Right lobe of liver (tissue), 6 donors: ENCODE measurements at regions not wholly inside any gene's neighbourhood (a gene's known extent, or its start where the extent isn't known, plus 50 kb on each side); places are given as distances from the start of the nearest gene placed in this dataset.
A peak's percentile ranks its signal among the peaks of the same experiment; 100 is the strongest.
"Not testable (repeated sequence)": the region's sequence is repeated elsewhere in the genome, so short reads cannot be mapped to it uniquely, and the experiment has no call there.

ENCODE experiments used
- ATAC-seq, 4 donors: fragments of 200-7000 bp; cut with Tn5 transposase; one replicate each; pipeline ENCODE4 v1.9.1; 2020; ENCODE audit warnings: mild to moderate bottlenecking in 4 of 4, moderate library complexity in 4 of 4
- DNase-seq, 3 donors: peaks; one replicate each; pipeline ENCODE4 v3.0.0-alpha.2; 2020
- H3K27ac ChIP-seq, 3 donors: fragments of 200-600 bp; one replicate each; pipeline ENCODE4 v1.8.0; 2022
- H3K27me3 ChIP-seq, 2 donors: fragments of 200-600 bp; one replicate each; pipeline ENCODE4 v1.8.0; 2022
- H3K36me3 ChIP-seq, 4 donors: fragments of 200-600 bp; sonication (generic) in 1 of 4; one replicate each; pipeline versions ENCODE4 v1.5.1 to v1.8.0; 2017 to 2022; ENCODE audit warnings: control low read depth in 1 of 4
- H3K4me1 ChIP-seq, 4 donors: fragments of 200-600 bp; sonication (generic) in 1 of 4; one replicate each; pipeline versions ENCODE4 v1.5.1 to v1.8.0; 2017 to 2022; ENCODE audit warnings: control low read depth in 1 of 4
- H3K4me3 ChIP-seq, 3 donors: fragments of 200-600 bp; one replicate each; pipeline ENCODE4 v1.8.0; 2022
- H3K9me3 ChIP-seq, 4 donors: fragments of 200-600 bp; sonication (generic) in 1 of 4; one replicate each; pipeline versions ENCODE4 v1.5.1 to v1.8.0; 2017 to 2022; ENCODE audit warnings: control low read depth in 1 of 4
- POLR2A ChIP-seq: fragments of 450-650 bp; IDR thresholded peaks from one replicate; pipeline ENCODE4 v1.6.1; 2017; ENCODE audit warnings: antibody characterized with exemption, mild to moderate bottlenecking
- WGBS: methylation state at CpG from one replicate; pipeline ENCODE4 v1.1.6; 2018; ENCODE audit warnings: low coverage, low lambda C conversion rate; ENCODE audit not compliant: insufficient coverage; ENCODE audit errors: missing lambda C conversion rate; 5-methylcytosine and 5-hydroxymethylcytosine counted together
- intact Hi-C, 2 donors: fragments of 100-400 bp; cut with DNase I; formaldehyde crosslinking; loops; one replicate each; pipeline versions ENCODE4 v1.11.2 to v1.14.1; 2022
- TF ChIP-seq, protein P1 (sequence below), 4 donors: fragments of 200-600 bp in 3 of 4; fragments of 450-650 bp in 1 of 4; IDR thresholded peaks; one replicate each; pipeline versions ENCODE4 v1.5.1 to v1.8.0; 2016 to 2022; ENCODE audit warnings: antibody characterized with exemption in 4 of 4, mild to moderate bottlenecking in 2 of 4
- donor health status: DM: no; HTN: yes; CAD: no.
- donor health status: DM: no; HTN: no; CAD: no.
- donor health status: DM: no; HTN: no; CAD: no.
- donor health status: DM: no; HTN: yes; CAD: no.
- donor health status: DM: no; HTN: yes; CAD: no.

DNA sequence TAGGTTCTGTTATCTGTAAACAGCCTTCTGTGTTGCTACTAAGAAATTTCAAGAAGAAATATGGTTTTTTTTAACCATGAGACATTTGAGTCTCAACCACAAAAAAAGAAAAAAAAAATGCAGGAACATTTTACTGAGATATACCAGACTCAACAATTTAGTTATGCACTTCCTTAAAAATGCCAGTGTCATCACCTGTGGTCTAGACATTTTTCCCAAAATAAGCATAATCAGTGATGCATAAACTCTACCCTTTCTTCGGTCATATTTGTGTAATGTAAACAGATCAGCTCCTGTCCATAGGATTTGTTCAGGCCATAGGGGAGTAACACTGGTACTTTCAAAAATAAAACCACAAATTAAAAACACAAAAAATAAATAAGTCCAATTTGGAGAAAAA is 122.6 kb upstream of the TNFSF4 start:
- WGBS: 47% methylated on average over 1 of the region's 1 CpG
- no peak overlapping the region for H3K4me3 ChIP-seq
- no peak overlapping the region for H3K27ac ChIP-seq
- DNase-seq: no peak
- ATAC-seq: no peak
- intact Hi-C loops: no loop called here
- no peaks in the 10 kb centered on the region for H3K36me3 ChIP-seq
- H3K4me1 ChIP-seq: no peaks in the 10 kb centered on the region
- H3K27me3 ChIP-seq: no peaks in the 10 kb centered on the region
- H3K9me3 ChIP-seq: no peaks in the 10 kb centered on the region
- TF ChIP-seq POLR2A: no peak
- TF ChIP-seq, protein P1, sequence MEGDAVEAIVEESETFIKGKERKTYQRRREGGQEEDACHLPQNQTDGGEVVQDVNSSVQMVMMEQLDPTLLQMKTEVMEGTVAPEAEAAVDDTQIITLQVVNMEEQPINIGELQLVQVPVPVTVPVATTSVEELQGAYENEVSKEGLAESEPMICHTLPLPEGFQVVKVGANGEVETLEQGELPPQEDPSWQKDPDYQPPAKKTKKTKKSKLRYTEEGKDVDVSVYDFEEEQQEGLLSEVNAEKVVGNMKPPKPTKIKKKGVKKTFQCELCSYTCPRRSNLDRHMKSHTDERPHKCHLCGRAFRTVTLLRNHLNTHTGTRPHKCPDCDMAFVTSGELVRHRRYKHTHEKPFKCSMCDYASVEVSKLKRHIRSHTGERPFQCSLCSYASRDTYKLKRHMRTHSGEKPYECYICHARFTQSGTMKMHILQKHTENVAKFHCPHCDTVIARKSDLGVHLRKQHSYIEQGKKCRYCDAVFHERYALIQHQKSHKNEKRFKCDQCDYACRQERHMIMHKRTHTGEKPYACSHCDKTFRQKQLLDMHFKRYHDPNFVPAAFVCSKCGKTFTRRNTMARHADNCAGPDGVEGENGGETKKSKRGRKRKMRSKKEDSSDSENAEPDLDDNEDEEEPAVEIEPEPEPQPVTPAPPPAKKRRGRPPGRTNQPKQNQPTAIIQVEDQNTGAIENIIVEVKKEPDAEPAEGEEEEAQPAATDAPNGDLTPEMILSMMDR (IDR thresholded peaks at IDR 0.05): no peak

DNA sequence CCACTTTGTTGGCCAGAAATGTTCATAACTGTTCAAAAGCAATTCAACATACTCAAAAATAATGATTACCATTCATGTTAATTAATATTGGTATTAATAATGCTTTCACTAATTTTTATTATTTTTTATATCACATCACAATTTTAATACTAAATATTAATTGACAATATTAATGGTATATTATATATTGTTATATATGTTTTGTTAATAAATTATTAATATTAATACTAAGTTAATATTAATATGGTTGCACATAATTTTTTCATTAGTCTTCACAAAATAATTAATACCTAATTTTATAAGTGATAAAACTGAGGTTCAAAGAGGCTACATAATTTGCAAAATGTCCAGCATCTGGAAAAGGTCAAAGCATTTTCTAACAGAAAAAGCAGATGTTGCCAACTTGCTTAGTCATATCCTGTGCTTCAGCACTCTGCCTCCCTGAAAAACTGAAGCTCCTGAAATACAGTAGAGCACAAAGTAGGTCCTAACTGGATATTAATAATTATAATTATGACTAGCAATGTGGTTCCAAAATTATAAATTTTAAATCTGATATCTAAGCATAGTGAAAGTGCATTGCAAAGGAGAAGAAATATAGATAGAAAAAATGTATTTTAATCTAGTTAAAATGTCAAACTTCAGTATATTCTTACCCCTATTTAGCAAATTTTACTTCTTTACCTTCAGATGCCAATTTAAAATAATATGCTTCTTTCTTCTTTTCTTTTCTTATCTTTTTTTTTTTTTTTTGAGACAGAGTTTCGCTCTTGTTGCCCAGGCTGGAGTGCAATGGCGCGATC is 123.2 kb upstream of the TNFSF4 start:
- TF ChIP-seq POLR2A: no peak
- TF ChIP-seq, protein P1 (IDR thresholded peaks at IDR 0.05): no peak
- Histone ChIP-seq H3K4me1 (no peaks in the 10 kb centered on the region), H3K27me3 (no peaks in the 10 kb centered on the region), H3K4me3 (no peak overlapping the region), H3K27ac (no peak overlapping the region), H3K36me3 (no peaks in the 10 kb centered on the region), H3K9me3 (no peaks in the 10 kb centered on the region)
- intact Hi-C loops: no loop called here
- peak in 1 of 4 donors; percentile 51 for ATAC-seq
- no peak for DNase-seq
- WGBS: 92% methylated on average over 3 of the region's 3 CpGs

DNA sequence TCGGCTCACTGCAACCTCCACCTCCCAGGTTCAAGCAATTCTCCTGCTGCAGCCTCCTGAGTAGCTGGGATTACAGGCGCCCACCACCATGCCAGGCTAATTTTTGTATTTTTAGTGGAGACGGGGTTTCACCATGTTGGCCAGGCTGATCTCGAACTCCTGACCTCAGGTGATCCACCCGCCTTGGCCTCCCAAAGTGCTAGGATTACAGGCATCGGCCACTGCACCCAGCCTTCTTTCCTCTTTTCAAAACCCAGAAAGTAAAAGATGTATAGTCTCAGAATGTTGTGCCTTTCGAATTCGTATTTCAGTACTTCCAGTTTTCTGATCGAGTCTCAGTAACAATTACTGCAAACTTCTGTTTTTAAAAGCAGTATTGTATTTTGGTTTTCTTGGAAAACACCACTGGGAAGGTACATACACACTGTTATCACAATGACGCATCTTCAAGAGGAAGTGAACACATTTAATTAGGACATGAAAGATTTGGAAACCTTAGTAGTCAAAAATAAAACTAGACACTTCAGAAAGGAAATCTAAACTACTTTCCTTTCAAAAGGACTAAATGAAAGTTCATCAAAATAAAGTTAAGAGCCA is 123.9 kb upstream of the TNFSF4 start:
- H3K4me1 ChIP-seq, intact Hi-C loops, ATAC-seq, H3K4me3 ChIP-seq, H3K27ac ChIP-seq, DNase-seq, H3K9me3 ChIP-seq, H3K27me3 ChIP-seq, H3K36me3 ChIP-seq: not testable (repeated sequence)
- 71% methylated on average over 9 of the region's 10 CpGs for WGBS

DNA sequence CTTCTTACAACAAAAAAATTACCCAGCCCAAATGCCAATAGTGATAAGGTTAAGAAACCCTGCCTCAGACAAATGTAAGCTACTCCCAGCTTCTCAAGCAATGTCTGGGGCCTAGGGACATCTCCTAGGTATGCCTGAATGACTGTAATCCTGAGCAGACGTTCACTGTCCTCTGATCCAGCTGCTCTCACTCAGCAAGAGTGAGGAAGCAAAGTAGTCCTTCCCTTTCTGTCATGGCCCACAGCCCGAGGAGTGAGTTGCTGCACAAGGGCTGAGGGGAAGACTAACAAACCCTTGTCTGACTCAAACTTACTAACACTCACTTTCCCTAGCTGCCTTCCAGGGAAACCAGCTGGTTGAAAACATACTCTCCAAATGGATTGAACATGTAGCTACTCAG is 124.9 kb upstream of the TNFSF4 start:
- 17% methylated on average over 1 of the region's 2 CpGs for WGBS
- DNase-seq (no peak), ATAC-seq (peak in 1 of 4 donors; percentile 17)
- no peaks in the 10 kb centered on the region for H3K36me3 ChIP-seq
- intact Hi-C loops: no loop called here
- H3K27ac ChIP-seq: no peak overlapping the region
- H3K27me3 ChIP-seq: no peaks in the 10 kb centered on the region
- H3K4me3 ChIP-seq: no peak overlapping the region
- H3K4me1 ChIP-seq: no peaks in the 10 kb centered on the region
- H3K9me3 ChIP-seq: no peaks in the 10 kb centered on the region
- TF ChIP-seq, protein P1 (IDR thresholded peaks at IDR 0.05): no peak
- no peak for TF ChIP-seq POLR2A

DNA sequence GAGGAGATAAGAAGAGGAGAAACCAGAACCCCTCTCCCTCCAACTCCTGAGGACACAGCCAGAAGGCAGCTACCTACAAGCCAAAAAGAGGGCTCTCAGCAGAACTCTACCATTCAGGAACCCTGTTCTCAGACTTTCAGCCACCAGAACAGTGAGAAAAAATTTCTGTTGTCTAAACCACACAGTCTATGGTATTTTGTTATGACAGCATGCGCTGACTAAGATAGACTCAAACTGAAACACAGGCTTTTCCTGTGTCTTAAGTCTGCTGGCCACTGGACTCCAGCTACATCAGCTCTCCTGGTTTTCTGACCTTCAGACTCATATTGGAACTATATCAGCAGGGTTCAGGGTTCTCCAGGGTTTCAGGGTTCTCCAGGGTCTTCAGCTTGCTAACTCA is 126.5 kb upstream of the TNFSF4 start:
- Histone ChIP-seq H3K4me3 (no peak overlapping the region), H3K27me3 (no peaks in the 10 kb centered on the region), H3K27ac (no peak overlapping the region), H3K36me3 (no peaks in the 10 kb centered on the region), H3K9me3 (no peaks in the 10 kb centered on the region), H3K4me1 (no peaks in the 10 kb centered on the region)
- no CpG with 5 or more reads among the region's 1 CpG for WGBS
- ATAC-seq (no peak), DNase-seq (no peak)
- TF ChIP-seq POLR2A: no peak
- TF ChIP-seq, protein P1 (IDR thresholded peaks at IDR 0.05): no peak
- intact Hi-C loops: no loop called here
